ENCODE measurements at regions not wholly inside any gene's neighbourhood (a gene's known extent, or its start where the extent isn't known, plus 50 kb on each side); places are given as distances from the start of the nearest gene placed in this dataset.
"Not testable (repeated sequence)": the region's sequence is repeated elsewhere in the genome, so short reads cannot be mapped to it uniquely, and the experiment has no call there.

- Histone ChIP-seq H3K4me3 (ENCODE audit: low read length) (peak overlapping the region; percentile 50), H3F3A (ENCODE audit: control insufficient read depth, insufficient read depth) (no peaks in the 10 kb centered on the region), H3K9me2 (replicated peaks; ENCODE audit: control insufficient read depth, low read length) (no peaks in the 10 kb centered on the region), H3K36me3 (ENCODE audit: control insufficient read depth, low read length) (no peaks in the 10 kb centered on the region), H3K27ac (ENCODE audit: low read depth, low read length) (peak overlapping the region; percentile 62), H4K20me1 (ENCODE audit: control insufficient read depth, insufficient read depth, low read depth, low read length) (no peaks in the 10 kb centered on the region), H3K4me2 (ENCODE audit: low read length) (peak overlapping the region; percentile 65), H3K27me3 (ENCODE audit: control insufficient read depth, low read length) (no peaks in the 10 kb centered on the region), H3K4me1 (ENCODE audit: control insufficient read depth, low read length) (peaks cover 29% of the 10 kb centered on the region), H3K79me2 (ENCODE audit: control insufficient read depth, low read length) (no peaks in the 10 kb centered on the region), H3K9me3 (ENCODE audit: control insufficient read depth, insufficient read depth, low read length) (peaks cover 12% of the 10 kb centered on the region; the same call in 1 of the 2 replicates)
- TF ChIP-seq EZH2phosphoT487 (IDR thresholded peaks at IDR 0.05; ENCODE audit: borderline replicate concordance, low read length) (no peak), CTCF (IDR thresholded peaks at IDR 0.05; ENCODE audit: low read depth, low read length, poor library complexity, severe bottlenecking) (no peak)
Measured at GRCh38 chr6:88499845-88500699, 333.9 kb upstream of the CNR1 start.

- H4K20me1 ChIP-seq (ENCODE audit: control insufficient read depth, insufficient read depth, low read depth, low read length) = no peaks in the 10 kb centered on the region
- no peaks in the 10 kb centered on the region for H3K36me3 ChIP-seq (ENCODE audit: control insufficient read depth, low read length)
- peak overlapping the region; percentile 65 for H3K4me2 ChIP-seq (ENCODE audit: low read length)
- H3K27me3 ChIP-seq (ENCODE audit: control insufficient read depth, low read length) = no peaks in the 10 kb centered on the region
- peak overlapping the region; percentile 50 for H3K4me3 ChIP-seq (ENCODE audit: low read length)
- TF ChIP-seq EZH2phosphoT487 (IDR thresholded peaks at IDR 0.05; ENCODE audit: borderline replicate concordance, low read length) (no peak), CTCF (IDR thresholded peaks at IDR 0.05; ENCODE audit: low read depth, low read length, poor library complexity, severe bottlenecking) (no peak)
- H3F3A ChIP-seq (ENCODE audit: control insufficient read depth, insufficient read depth) = no peaks in the 10 kb centered on the region
- H3K9me3 ChIP-seq (ENCODE audit: control insufficient read depth, insufficient read depth, low read length) = peaks cover 12% of the 10 kb centered on the region; the same call in 1 of the 2 replicates
- H3K27ac ChIP-seq (ENCODE audit: low read depth, low read length) = peak overlapping the region; percentile 62
- H3K79me2 ChIP-seq (ENCODE audit: control insufficient read depth, low read length) = no peaks in the 10 kb centered on the region
- H3K4me1 ChIP-seq (ENCODE audit: control insufficient read depth, low read length) = peaks cover 35% of the 10 kb centered on the region
- no peaks in the 10 kb centered on the region for H3K9me2 ChIP-seq (replicated peaks; ENCODE audit: control insufficient read depth, low read length)
Measured at GRCh38 chr6:88499436-88499835, 333.3 kb upstream of the CNR1 start.

GRCh38 chr6:88497403-88497802 lies 331.3 kb upstream of the CNR1 start:
- not testable (repeated sequence) for H3K4me2 ChIP-seq (ENCODE audit: low read length); H3K27ac ChIP-seq (ENCODE audit: low read depth, low read length); H3K4me3 ChIP-seq (ENCODE audit: low read length); H3K36me3 ChIP-seq (ENCODE audit: control insufficient read depth, low read length); H3K79me2 ChIP-seq (ENCODE audit: control insufficient read depth, low read length); H3K9me2 ChIP-seq (replicated peaks; ENCODE audit: control insufficient read depth, low read length); H4K20me1 ChIP-seq (ENCODE audit: control insufficient read depth, insufficient read depth, low read depth, low read length); H3K27me3 ChIP-seq (ENCODE audit: control insufficient read depth, low read length); H3F3A ChIP-seq (ENCODE audit: control insufficient read depth, insufficient read depth)
- Histone ChIP-seq H3K4me1 (ENCODE audit: control insufficient read depth, low read length) (peaks cover 48% of the 10 kb centered on the region), H3K9me3 (ENCODE audit: control insufficient read depth, insufficient read depth, low read length) (peaks cover 24% of the 10 kb centered on the region; the same call in 1 of the 2 replicates)

All from DOHH2 (cell line).